Astrocyte of the cerebellum (primary cell): ENCODE measurements at regions not wholly inside any gene's neighbourhood (a gene's known extent, or its start where the extent isn't known, plus 50 kb on each side); places are given as distances from the start of the nearest gene placed in this dataset.
"Not testable (repeated sequence)": the region's sequence is repeated elsewhere in the genome, so short reads cannot be mapped to it uniquely, and the experiment has no call there.

ENCODE experiments used
- DNase-seq: peaks from one replicate; pipeline ENCODE4 v3.0.0-alpha.2; 2011; ENCODE audit warnings: low read depth
- H3K4me3 ChIP-seq: 2 replicates; pipeline ENCODE4 v1.5.1; 2011; ENCODE audit warnings: mild to moderate bottlenecking, low read depth, low read length, moderate library complexity
- in situ Hi-C: cut with HindIII; loops from 2 replicates; pipeline ENCODE4 v1.10.0; 2017; ENCODE audit warnings: low sequenced_read_pairs

GRCh38 chr2:111367871-111368270, 247.2 kb downstream of the BCL2L11 start:
- DNase-seq, in situ Hi-C loops: not testable (repeated sequence)

DNA sequence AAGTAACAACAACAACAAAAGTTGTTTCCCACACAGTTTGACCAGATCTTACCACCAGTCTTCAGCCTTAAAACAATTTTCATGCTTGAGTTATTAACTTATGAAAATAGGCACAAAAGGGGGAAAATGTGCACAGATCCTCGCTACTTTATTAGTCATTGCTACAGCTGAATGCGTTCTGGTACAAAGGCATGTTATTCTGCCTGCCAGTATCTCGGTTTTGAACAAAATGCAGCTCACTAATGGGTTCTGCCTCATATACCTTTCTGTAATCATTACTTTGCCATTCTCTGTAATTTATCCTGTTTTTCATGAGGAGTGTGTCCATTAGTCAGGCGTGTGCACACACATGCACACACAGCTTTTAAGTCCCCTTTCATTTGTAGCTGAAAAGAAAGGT, 247.6 kb downstream of the BCL2L11 start:
- in situ Hi-C loops, H3K4me3 ChIP-seq, DNase-seq: not testable (repeated sequence)

More at GRCh38 chr2:111367871-111368270, 247.2 kb downstream of the BCL2L11 start:
- not testable (repeated sequence) for H3K4me3 ChIP-seq

DNA sequence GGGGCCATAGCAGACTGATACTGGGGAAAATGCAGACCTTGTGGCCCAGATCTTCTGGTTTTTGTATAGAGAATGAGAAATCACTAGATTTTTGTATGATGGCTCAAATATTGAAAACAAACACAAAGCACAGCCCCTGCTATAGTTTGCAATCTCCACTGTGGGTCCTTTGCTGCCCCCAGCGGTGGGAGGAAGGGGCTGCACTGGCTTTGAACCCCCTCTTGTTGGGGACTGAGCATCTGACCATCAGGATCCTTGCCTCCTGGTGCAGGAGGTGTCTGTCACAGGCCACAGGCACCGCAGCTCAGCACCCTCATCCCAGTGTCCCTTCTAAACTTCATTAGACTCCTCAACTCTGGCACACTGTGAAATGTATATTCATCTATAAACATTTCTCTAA, 252.3 kb downstream of the BCL2L11 start:
- H3K4me3 ChIP-seq, DNase-seq, in situ Hi-C loops: not testable (repeated sequence)

GRCh38 chr2:111373989-111374388, 253.3 kb downstream of the BCL2L11 start:
- in situ Hi-C loops, DNase-seq: not testable (repeated sequence)

DNA sequence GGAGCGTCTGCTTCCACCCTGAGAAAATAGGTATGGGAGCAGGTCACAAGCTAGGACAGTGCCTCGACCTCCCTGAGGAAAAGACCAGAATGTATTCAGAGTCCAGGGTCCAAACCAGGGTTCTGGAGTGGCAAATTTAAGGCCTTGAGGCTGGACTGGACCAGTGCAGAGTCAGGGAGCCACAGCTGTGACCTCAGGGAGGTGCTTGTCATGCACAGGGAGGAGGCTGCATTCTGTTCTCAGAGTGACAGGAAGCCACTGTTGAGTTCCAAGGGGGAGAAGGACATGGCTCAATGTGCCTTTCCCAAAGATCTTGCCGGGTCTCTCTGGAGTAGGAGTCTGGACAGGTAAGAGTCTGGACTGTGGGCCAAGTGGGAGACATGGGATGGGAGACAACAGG, 254.0 kb downstream of the BCL2L11 start:
- H3K4me3 ChIP-seq, in situ Hi-C loops, DNase-seq: not testable (repeated sequence)

More at GRCh38 chr2:111373989-111374388, 253.3 kb downstream of the BCL2L11 start:
- H3K4me3 ChIP-seq: not testable (repeated sequence)

DNA sequence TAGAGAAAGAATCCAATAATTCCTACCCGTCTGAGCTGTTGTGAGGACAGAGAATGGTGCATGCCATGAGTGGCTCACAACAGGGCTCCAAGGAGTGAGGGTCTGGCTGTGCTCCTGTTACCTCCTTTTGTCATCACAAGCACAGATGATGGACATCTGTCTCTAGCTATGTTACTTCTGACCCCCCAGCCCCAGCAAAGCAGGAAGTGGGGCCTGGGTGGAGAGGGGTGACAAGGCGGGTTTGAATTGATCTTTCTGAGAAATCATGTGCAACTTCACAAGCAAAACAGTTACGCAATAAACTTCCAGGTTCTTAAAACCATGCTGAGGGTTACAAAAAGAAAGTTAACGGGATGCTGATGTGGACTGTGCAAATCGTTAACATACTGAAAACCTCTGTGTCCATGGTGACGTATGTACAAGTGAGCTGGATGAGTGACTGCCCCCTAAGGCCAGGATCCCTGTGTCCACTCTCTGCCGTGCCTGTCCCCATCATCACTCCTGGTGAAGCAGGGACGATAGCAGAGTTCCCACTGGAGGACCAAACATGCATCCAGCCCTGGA, 254.7 kb downstream of the BCL2L11 start:
- in situ Hi-C loops, H3K4me3 ChIP-seq: not testable (repeated sequence)

DNA sequence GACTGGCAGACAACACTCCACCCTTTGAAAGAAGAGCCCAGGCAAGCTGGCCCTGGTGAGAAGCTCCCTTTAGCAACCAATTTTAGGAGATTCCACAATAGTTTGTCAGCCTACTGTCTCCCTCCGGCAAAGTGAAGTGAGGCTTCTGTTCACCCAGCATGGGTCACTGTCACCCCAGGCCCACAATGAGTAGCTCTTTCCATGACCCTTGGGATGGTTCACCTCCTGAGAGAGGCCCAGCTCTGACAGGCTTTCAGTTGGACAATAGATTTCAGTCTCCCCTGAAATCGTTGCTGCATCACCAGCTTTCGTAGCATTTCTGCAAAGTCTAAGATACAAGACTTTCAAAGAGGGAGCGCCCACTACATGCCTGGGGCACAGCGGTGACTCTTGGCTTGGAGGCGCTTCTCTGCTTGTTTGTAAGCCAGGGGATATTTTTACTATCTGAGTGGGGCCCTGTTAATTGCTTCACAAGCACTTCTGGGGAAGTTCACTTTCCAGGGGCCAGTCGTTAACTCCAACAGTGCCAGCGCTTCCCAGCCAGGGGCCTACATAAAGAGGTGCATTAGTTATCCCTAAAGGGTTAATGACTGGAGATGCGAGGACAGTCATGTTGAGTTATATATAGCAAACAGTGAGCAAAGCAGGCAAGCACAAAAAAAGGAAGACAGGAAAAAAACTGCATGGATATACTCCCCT, 255.7 kb downstream of the BCL2L11 start:
- H3K4me3 ChIP-seq, DNase-seq, in situ Hi-C loops: not testable (repeated sequence)

More for the DNA sequence above, 254.7 kb downstream of the BCL2L11 start:
- not testable (repeated sequence) for DNase-seq

GRCh38 chr2:111376971-111377352, 256.2 kb downstream of the BCL2L11 start:
- in situ Hi-C loops, H3K4me3 ChIP-seq: not testable (repeated sequence)
- DNase-seq: peak; percentile 8

- in situ Hi-C loops, H3K4me3 ChIP-seq, DNase-seq: not testable (repeated sequence)
These were observed 256.8 kb downstream of the BCL2L11 start for GRCh38 chr2:111377386-111377959.

- in situ Hi-C loops, DNase-seq, H3K4me3 ChIP-seq: not testable (repeated sequence)
These were observed 257.6 kb downstream of the BCL2L11 start for GRCh38 chr2:111378348-111378747.

DNA sequence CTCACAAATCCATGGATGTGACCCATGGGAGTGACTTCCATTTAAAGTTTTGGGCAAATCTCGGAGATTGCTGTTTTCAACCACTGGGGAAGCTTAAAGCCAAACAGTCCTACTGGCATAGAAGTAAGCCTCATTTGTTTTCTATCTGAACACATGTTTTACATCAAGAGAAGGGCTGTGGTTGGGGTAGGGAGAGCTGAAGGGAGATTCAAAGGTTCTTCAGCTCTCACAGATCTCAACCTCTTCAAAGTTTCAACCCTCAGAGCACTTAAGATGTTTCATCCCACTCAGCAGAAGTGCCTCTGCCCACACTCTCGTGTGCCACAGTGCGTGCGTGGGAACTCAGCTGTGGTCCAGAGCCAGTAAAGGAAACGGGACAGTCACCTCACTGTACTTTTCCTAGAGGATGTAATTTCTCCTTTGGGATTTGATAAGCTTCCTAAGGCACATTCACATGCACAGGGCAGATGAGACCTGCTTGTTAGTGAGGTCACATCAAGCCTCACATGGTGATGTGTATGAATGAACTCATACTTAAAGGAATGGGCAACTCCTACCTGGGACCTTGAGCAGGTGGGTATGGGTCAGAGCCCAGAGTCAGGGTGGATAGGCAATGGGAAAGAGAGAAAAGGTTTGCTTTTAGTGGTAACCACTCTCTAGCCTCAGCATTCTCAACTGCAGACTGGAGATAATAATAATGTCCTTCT, 260.2 kb downstream of the BCL2L11 start:
- DNase-seq, in situ Hi-C loops: not testable (repeated sequence)

DNA sequence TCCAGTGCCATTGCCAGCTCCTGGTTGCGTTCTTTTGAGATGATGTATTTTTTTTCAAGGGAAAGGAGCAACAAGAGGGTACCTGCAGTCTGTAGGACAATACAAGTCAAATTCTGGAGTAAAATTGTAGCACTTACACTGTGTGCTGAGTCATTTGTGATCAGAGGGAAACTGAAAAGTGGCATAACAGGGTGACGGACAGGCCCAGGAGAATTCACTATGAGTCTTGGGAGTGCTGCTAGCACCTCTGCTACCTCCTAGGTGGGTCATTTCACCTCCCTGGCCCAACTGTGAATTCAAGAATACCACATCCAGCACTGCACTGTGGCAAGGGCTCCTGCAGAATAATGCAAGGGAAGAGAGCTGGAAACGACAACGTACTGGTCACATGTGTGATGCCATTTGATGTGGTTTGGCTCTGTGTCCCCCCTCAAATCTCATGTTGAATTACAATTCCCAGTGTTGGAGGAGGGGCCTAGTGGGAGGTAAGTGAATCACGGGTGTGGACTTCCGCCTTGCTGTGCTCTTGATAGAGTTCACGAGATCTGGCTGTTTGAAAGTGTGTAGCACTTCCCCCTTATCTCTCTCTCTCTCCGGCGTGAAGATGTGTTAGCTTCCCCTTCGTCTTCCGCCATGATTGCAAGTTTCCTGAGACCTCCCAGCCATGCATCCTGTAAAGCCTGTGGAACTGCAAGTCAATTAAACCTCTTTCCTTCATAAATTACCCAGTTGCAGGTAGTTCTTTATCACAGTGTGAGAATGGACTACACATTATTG, 261.0 kb downstream of the BCL2L11 start:
- DNase-seq, in situ Hi-C loops, H3K4me3 ChIP-seq: not testable (repeated sequence)

More for the DNA sequence above, 260.2 kb downstream of the BCL2L11 start:
- not testable (repeated sequence) for H3K4me3 ChIP-seq

DNA sequence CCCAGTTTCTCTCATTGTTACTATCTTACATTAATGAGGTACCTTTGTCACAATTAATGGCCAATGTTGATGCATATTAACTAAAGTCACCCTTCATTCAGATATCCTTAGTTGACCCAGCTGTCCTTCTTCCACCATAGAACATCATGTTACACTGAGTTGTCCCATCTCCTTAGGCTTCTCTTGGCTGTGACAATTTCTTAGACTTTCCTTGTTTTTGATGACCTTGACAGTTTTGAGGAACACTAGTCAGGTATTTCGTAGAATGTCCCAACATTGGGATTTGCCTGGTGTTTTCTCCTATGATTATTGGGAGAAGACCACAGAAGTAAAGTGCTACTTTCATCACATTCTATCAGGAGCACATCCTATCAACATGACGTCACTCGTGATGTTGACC, 261.8 kb downstream of the BCL2L11 start:
- DNase-seq, H3K4me3 ChIP-seq, in situ Hi-C loops: not testable (repeated sequence)

DNA sequence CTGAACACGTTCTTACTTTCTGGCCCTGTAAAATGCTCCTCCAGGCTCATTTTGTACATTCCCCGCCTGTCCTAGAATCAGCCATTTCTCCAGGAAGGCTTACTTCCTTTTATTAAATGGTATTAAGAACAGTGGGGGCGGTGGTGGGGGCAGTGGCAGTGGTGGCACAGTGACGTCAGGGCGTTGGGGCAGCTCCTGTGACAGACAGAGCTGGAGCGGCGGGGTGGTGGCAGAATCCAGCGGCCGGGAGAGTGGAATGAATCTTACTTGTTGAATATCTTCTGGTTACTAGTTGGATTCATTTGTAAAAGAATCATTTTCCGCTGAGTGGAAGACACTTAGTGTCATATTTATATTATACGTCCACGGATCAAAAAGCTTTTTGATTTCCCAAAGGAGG, 262.6 kb downstream of the BCL2L11 start:
- in situ Hi-C loops, DNase-seq, H3K4me3 ChIP-seq: not testable (repeated sequence)

- DNase-seq, in situ Hi-C loops, H3K4me3 ChIP-seq: not testable (repeated sequence)
These were observed 264.7 kb downstream of the BCL2L11 start for GRCh38 chr2:111385226-111385957.

DNA sequence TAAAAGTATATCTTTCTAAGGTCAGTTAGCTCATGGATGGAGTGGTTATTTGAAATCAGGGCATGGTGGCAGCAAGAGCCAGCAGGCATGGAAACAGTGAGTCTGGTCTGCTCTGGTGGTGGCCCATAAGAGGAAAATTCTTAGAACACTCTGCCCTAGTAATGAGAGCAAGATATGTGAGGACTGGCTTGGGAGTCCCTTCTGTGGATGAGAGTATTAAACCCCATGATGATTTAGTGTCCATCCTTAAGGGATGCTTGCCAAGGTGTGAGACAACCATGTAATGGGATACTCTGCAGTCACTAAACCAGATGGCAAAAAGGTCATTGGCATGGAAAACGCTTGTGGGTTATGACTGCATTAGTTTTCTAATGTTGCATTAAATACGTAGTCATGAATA, 269.9 kb downstream of the BCL2L11 start:
- H3K4me3 ChIP-seq, DNase-seq, in situ Hi-C loops: not testable (repeated sequence)
